ENCODE measurements at regions not wholly inside any gene's neighbourhood (a gene's known extent, or its start where the extent isn't known, plus 50 kb on each side); places are given as distances from the start of the nearest gene placed in this dataset.

GRCh38 chr12:115473257-115473956 is 789.4 kb upstream of the TBX3 start:
- no peak overlapping the region for H3K4me3 Mint-ChIP-seq
- no peaks in the 10 kb centered on the region for H3K9me3 Mint-ChIP-seq
- H3K27ac Mint-ChIP-seq: no peak overlapping the region
- H3K36me3 Mint-ChIP-seq (ENCODE audit: low read depth): no peaks in the 10 kb centered on the region
- no peaks in the 10 kb centered on the region for H3K4me1 Mint-ChIP-seq
- H3K27me3 Mint-ChIP-seq (ENCODE audit: low read depth): peaks cover 8% of the 10 kb centered on the region
- no peak for TF ChIP-seq CTCF (IDR thresholded peaks at IDR 0.05; ENCODE audit: unreplicated experiment in 3 of 3)

- peaks cover 8% of the 10 kb centered on the region for H3K27me3 Mint-ChIP-seq (ENCODE audit: low read depth)
- H3K36me3 Mint-ChIP-seq (ENCODE audit: low read depth): no peaks in the 10 kb centered on the region
- no peak overlapping the region for H3K4me3 Mint-ChIP-seq
- H3K27ac Mint-ChIP-seq: no peak overlapping the region
- H3K4me1 Mint-ChIP-seq: no peaks in the 10 kb centered on the region
- no peak for TF ChIP-seq CTCF (IDR thresholded peaks at IDR 0.05; ENCODE audit: unreplicated experiment in 3 of 3)
- no peaks in the 10 kb centered on the region for H3K9me3 Mint-ChIP-seq
Observed at GRCh38 chr12:115472852-115473251, 788.9 kb upstream of the TBX3 start.

GRCh38 chr12:115470977-115471376 is 787.0 kb upstream of the TBX3 start:
- Mint-ChIP-seq H3K4me3 (no peak overlapping the region), H3K27me3 (ENCODE audit: low read depth) (peaks cover 8% of the 10 kb centered on the region), H3K27ac (no peak overlapping the region), H3K9me3 (no peaks in the 10 kb centered on the region), H3K36me3 (ENCODE audit: low read depth) (no peaks in the 10 kb centered on the region), H3K4me1 (no peaks in the 10 kb centered on the region)
- no peak for TF ChIP-seq CTCF (IDR thresholded peaks at IDR 0.05; ENCODE audit: unreplicated experiment in 3 of 3)

GRCh38 chr12:115470526-115470925 is 786.6 kb upstream of the TBX3 start:
- H3K27ac Mint-ChIP-seq: no peak overlapping the region
- no peaks in the 10 kb centered on the region for H3K36me3 Mint-ChIP-seq (ENCODE audit: low read depth)
- no peaks in the 10 kb centered on the region for H3K9me3 Mint-ChIP-seq
- peaks cover 8% of the 10 kb centered on the region for H3K27me3 Mint-ChIP-seq (ENCODE audit: low read depth)
- no peaks in the 10 kb centered on the region for H3K4me1 Mint-ChIP-seq
- no peak for TF ChIP-seq CTCF (IDR thresholded peaks at IDR 0.05; ENCODE audit: unreplicated experiment in 3 of 3)
- H3K4me3 Mint-ChIP-seq: no peak overlapping the region

GRCh38 chr12:115468087-115468510 is 784.1 kb upstream of the TBX3 start:
- Mint-ChIP-seq H3K27ac (no peak overlapping the region), H3K4me3 (no peak overlapping the region), H3K9me3 (no peaks in the 10 kb centered on the region), H3K4me1 (peaks cover 11% of the 10 kb centered on the region), H3K27me3 (ENCODE audit: low read depth) (peaks cover 4% of the 10 kb centered on the region), H3K36me3 (ENCODE audit: low read depth) (no peaks in the 10 kb centered on the region)
- TF ChIP-seq CTCF (IDR thresholded peaks at IDR 0.05; ENCODE audit: unreplicated experiment in 3 of 3): no peak

- Mint-ChIP-seq H3K9me3 (no peaks in the 10 kb centered on the region), H3K27me3 (ENCODE audit: low read depth) (peaks cover 4% of the 10 kb centered on the region), H3K36me3 (ENCODE audit: low read depth) (no peaks in the 10 kb centered on the region), H3K27ac (no peak overlapping the region), H3K4me1 (peaks cover 11% of the 10 kb centered on the region), H3K4me3 (no peak overlapping the region)
- TF ChIP-seq CTCF (IDR thresholded peaks at IDR 0.05; ENCODE audit: unreplicated experiment in 3 of 3): no peak
Observed at GRCh38 chr12:115467531-115467930, 783.6 kb upstream of the TBX3 start.
